Upper lobe of right lung (tissue), 1 donor: ENCODE measurements at regions not wholly inside any gene's neighbourhood (a gene's known extent, or its start where the extent isn't known, plus 50 kb on each side); places are given as distances from the start of the nearest gene placed in this dataset.

Experiments
- ATAC-seq: fragments of 200-7000 bp; cut with Tn5 transposase; one replicate; pipeline ENCODE4 v1.9.1; 2020; ENCODE audit warnings: mild to moderate bottlenecking, moderate library complexity
- DNase-seq: peaks from one replicate; pipeline ENCODE4 v3.0.0-alpha.2; 2020
- H3K27ac ChIP-seq: fragments of 200-600 bp; one replicate; pipeline ENCODE4 v1.8.0; 2022
- H3K27me3 ChIP-seq: fragments of 200-600 bp; one replicate; pipeline ENCODE4 v1.8.0; 2022; ENCODE audit warnings: mild to moderate bottlenecking
- H3K36me3 ChIP-seq: fragments of 200-600 bp; one replicate; pipeline ENCODE4 v1.8.0; 2022
- H3K4me1 ChIP-seq: fragments of 200-600 bp; one replicate; pipeline ENCODE4 v1.8.0; 2022
- H3K4me3 ChIP-seq: fragments of 200-600 bp; one replicate; pipeline ENCODE4 v1.8.0; 2022; ENCODE audit warnings: mild to moderate bottlenecking
- H3K9me3 ChIP-seq: fragments of 200-600 bp; one replicate; pipeline ENCODE4 v1.8.0; 2022
- CTCF ChIP-seq: fragments of 200-600 bp; IDR thresholded peaks from one replicate; pipeline ENCODE4 v1.8.0; 2022; ENCODE audit warnings: antibody characterized with exemption
- intact Hi-C: fragments of 100-400 bp; cut with DNase I; formaldehyde crosslinking; loops from one replicate; pipeline ENCODE4 v1.11.0; 2022
- donor health status: DM: no; HTN: yes; CAD: no; lungs with severe emphysema.

- intact Hi-C loops: no loop called here
- DNase-seq (no peak), ATAC-seq (no peak)
- TF ChIP-seq CTCF: no peak
- H3K4me1 ChIP-seq: no peaks in the 10 kb centered on the region
- H3K27ac ChIP-seq: no peak overlapping the region
- no peaks in the 10 kb centered on the region for H3K9me3 ChIP-seq
- no peaks in the 10 kb centered on the region for H3K27me3 ChIP-seq
- no peaks in the 10 kb centered on the region for H3K36me3 ChIP-seq
- no peak overlapping the region for H3K4me3 ChIP-seq
Observed at GRCh38 chr14:79939235-79939634, 272.1 kb downstream of the DIO2 start.

GRCh38 chr14:79938185-79938584 lies 273.1 kb downstream of the DIO2 start:
- no peak for TF ChIP-seq CTCF
- H3K4me1 ChIP-seq: no peaks in the 10 kb centered on the region
- no peaks in the 10 kb centered on the region for H3K36me3 ChIP-seq
- intact Hi-C loops: no loop called here
- ATAC-seq (no peak), DNase-seq (no peak)
- no peak overlapping the region for H3K27ac ChIP-seq
- no peaks in the 10 kb centered on the region for H3K9me3 ChIP-seq
- H3K27me3 ChIP-seq: no peaks in the 10 kb centered on the region
- H3K4me3 ChIP-seq: no peak overlapping the region

GRCh38 chr14:79937433-79937832 lies 273.9 kb downstream of the DIO2 start:
- ATAC-seq: no peak
- intact Hi-C loops: no loop called here
- Histone ChIP-seq H3K27me3 (no peaks in the 10 kb centered on the region), H3K36me3 (no peaks in the 10 kb centered on the region), H3K4me3 (no peak overlapping the region), H3K27ac (no peak overlapping the region), H3K4me1 (no peaks in the 10 kb centered on the region), H3K9me3 (no peaks in the 10 kb centered on the region)
- DNase-seq: no peak
- TF ChIP-seq CTCF: no peak

GRCh38 chr14:79924551-79924950 lies 286.8 kb downstream of the DIO2 start:
- Histone ChIP-seq H3K27ac (no peak overlapping the region), H3K4me3 (no peak overlapping the region), H3K4me1 (no peaks in the 10 kb centered on the region), H3K27me3 (no peaks in the 10 kb centered on the region), H3K36me3 (no peaks in the 10 kb centered on the region), H3K9me3 (no peaks in the 10 kb centered on the region)
- TF ChIP-seq CTCF: no peak
- DNase-seq: no peak
- no peak for ATAC-seq
- intact Hi-C loops: no loop called here

GRCh38 chr14:79920180-79920692 lies 291.1 kb downstream of the DIO2 start:
- H3K27me3 ChIP-seq: no peaks in the 10 kb centered on the region
- H3K4me3 ChIP-seq: no peak overlapping the region
- DNase-seq (no peak), ATAC-seq (no peak)
- TF ChIP-seq CTCF: no peak
- H3K27ac ChIP-seq: no peak overlapping the region
- H3K4me1 ChIP-seq: no peaks in the 10 kb centered on the region
- intact Hi-C loops: no loop called here
- H3K9me3 ChIP-seq: no peaks in the 10 kb centered on the region
- H3K36me3 ChIP-seq: no peaks in the 10 kb centered on the region
